ENCODE measurements at regions not wholly inside any gene's neighbourhood (a gene's known extent, or its start where the extent isn't known, plus 50 kb on each side); places are given as distances from the start of the nearest gene placed in this dataset.

GRCh38 chr13:81304121-81304659 lies 963.3 kb upstream of the SPRY2 start (continued):
- no peak for TF ChIP-seq TAF1 (conservative IDR thresholded peaks at IDR 0.05)

GRCh38 chr13:81302677-81303076 lies 961.8 kb upstream of the SPRY2 start:
- no peak overlapping the region for H3K4me3 ChIP-seq (ENCODE audit: low read depth in 1 of 3, low read length in 3 of 3)
- no peaks in the 10 kb centered on the region for H3K9me3 ChIP-seq (ENCODE audit: control insufficient read depth in 4 of 4, low read length in 3 of 4)
- 73% methylated on average over 2 of the region's 2 CpGs for WGBS
- H3K9ac ChIP-seq (ENCODE audit: low read depth in 1 of 2, low read length in 2 of 2): no peak overlapping the region
- DNase-seq (ENCODE audit: low spot score): no peak
- no peaks in the 10 kb centered on the region for H3K27me3 ChIP-seq (ENCODE audit: control insufficient read depth in 4 of 4, insufficient read depth in 4 of 4, low read length in 3 of 4)
- TF ChIP-seq RAD21 (IDR thresholded peaks at IDR 0.05): no peak
- TF ChIP-seq YY1 (IDR thresholded peaks at IDR 0.05): no peak
- no peak for TF ChIP-seq RXRA (IDR thresholded peaks at IDR 0.05)
- TF ChIP-seq MAX (IDR thresholded peaks at IDR 0.05): no peak
- TF ChIP-seq NR2F2 (IDR thresholded peaks at IDR 0.05): no peak
- TF ChIP-seq ZBTB33 (IDR thresholded peaks at IDR 0.05): no peak
- no peak for TF ChIP-seq JUND (IDR thresholded peaks at IDR 0.05)
- TF ChIP-seq FOXA1 (IDR thresholded peaks at IDR 0.05): no peak
- TF ChIP-seq ATF3 (IDR thresholded peaks at IDR 0.05): no peak
- TF ChIP-seq REST (IDR thresholded peaks at IDR 0.05): no peak
- no peak for TF ChIP-seq HNF4A (conservative IDR thresholded peaks at IDR 0.05)
- no peak for TF ChIP-seq FOXA2 (IDR thresholded peaks at IDR 0.05)
- no peak for TF ChIP-seq TAF1 (conservative IDR thresholded peaks at IDR 0.05)
- no peak for TF ChIP-seq EGR1 (IDR thresholded peaks at IDR 0.05; ENCODE audit: low read depth in 2 of 2)
- TF ChIP-seq GABPA (IDR thresholded peaks at IDR 0.05 in 1 of 2, conservative IDR thresholded peaks at IDR 0.05 in 1 of 2): no peak
- no peak for TF ChIP-seq HNF4G (IDR thresholded peaks at IDR 0.05)
- no peak for TF ChIP-seq CTCF (IDR thresholded peaks at IDR 0.05; ENCODE audit: low read depth, low read length, missing input control)
- TF ChIP-seq SP1 (IDR thresholded peaks at IDR 0.05): no peak
- no peaks in the 10 kb centered on the region for H3K4me1 ChIP-seq (ENCODE audit: control insufficient read depth in 4 of 4, insufficient read depth in 4 of 4, low read length in 3 of 4)
- H3K36me3 ChIP-seq (ENCODE audit: control insufficient read depth in 4 of 4, insufficient read depth in 3 of 4, low read depth in 1 of 4, low read length in 3 of 4): no peaks in the 10 kb centered on the region
- no peak overlapping the region for H3K27ac ChIP-seq (ENCODE audit: low read depth in 1 of 2, low read length in 2 of 2)
